ENCODE measurements at regions not wholly inside any gene's neighbourhood (a gene's known extent, or its start where the extent isn't known, plus 50 kb on each side); places are given as distances from the start of the nearest gene placed in this dataset.
"Not testable (repeated sequence)": the region's sequence is repeated elsewhere in the genome, so short reads cannot be mapped to it uniquely, and the experiment has no call there.

DNA sequence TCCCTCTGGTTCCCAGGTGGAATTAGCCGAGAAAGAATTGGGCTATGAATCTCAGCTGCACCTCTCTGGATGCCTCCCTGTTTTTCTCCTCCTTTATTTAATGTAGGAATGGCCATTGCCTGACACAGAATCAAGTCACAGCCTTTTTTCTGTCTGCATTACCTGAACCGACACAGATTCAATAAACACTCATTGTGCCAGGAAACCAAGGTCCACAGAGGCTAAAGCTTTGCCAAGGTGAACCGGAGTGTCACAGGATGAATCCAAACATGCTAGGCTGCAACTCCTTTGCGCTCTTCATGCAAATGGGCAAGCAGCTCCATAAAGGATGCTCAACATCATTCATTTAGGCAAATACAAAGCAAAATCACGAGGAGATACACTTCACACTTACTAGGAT lies 199.8 kb upstream of the AGTR2 start:
- intact Hi-C loops (cut with DNase I) = no loop called here
- TF ChIP-seq POLR2A (IDR thresholded peaks at IDR 0.05) (no peak), EP300 (IDR thresholded peaks at IDR 0.05) (no peak), CTCF (IDR thresholded peaks at IDR 0.05) (no peak)
- WGBS, 3 donors = 41 to 65% (median 55%) methylated on average over 5 of the region's 5 CpGs
- DNase-seq = no peak
- H3K27me3 ChIP-seq = no peaks in the 10 kb centered on the region
- H3K4me1 ChIP-seq (ENCODE audit: insufficient read depth) = no peaks in the 10 kb centered on the region
- H3K4me3 ChIP-seq = no peak overlapping the region
- H3K27ac ChIP-seq = no peak overlapping the region
- H3K9me3 ChIP-seq = no peaks in the 10 kb centered on the region
- H3K36me3 ChIP-seq = no peaks in the 10 kb centered on the region

DNA sequence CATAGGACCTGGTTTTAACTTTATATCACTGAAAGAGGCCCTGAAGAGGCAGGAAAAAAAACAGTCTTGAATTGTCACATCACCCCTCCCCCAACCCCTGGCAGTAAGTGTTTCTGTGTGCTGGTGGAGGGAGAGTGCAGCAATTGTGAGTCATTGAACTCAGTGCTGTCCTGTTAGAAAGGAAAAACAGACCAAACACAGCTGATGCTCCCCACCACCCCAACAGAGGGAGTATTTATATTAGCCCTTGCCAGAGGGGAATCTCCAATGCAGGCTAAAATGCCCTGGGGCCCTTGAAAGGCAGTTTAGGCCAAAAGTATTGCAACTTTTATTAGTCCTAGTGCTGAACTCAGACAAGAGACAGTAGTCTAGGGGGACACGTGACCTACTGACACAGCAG lies 197.8 kb upstream of the AGTR2 start:
- no peak for DNase-seq
- 46 to 64% (median 57%) methylated on average over 1 of the region's 1 CpG for WGBS, 3 donors
- no peaks in the 10 kb centered on the region for H3K36me3 ChIP-seq
- intact Hi-C loops (cut with DNase I) = no loop called here
- no peak overlapping the region for H3K27ac ChIP-seq
- no peaks in the 10 kb centered on the region for H3K4me1 ChIP-seq (ENCODE audit: insufficient read depth)
- TF ChIP-seq POLR2A (IDR thresholded peaks at IDR 0.05) (no peak), CTCF (IDR thresholded peaks at IDR 0.05) (no peak)
- H3K27me3 ChIP-seq = no peaks in the 10 kb centered on the region
- H3K9me3 ChIP-seq = no peaks in the 10 kb centered on the region
- no peak overlapping the region for H3K4me3 ChIP-seq

DNA sequence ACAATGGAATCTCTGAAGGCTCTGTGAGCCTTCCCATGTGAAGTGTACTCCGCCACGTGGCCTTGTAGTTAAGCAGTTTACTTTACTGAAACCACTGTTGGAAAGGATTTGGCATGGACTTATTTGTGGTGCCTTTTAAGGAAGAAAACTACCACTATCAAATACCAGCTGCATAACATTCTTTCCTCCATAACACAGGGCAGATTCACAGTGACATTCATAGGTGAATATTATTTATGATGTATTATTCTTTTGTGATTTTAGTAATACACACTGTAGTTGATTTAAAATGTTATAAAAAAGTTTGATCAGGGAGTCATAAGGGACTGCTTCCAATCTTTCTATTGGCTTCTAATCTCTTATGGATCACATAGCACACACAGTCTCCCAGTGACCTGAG lies 192.5 kb upstream of the AGTR2 start:
- H3K27ac ChIP-seq = no peak overlapping the region
- TF ChIP-seq EP300 (IDR thresholded peaks at IDR 0.05) (no peak), POLR2A (IDR thresholded peaks at IDR 0.05) (no peak), CTCF (IDR thresholded peaks at IDR 0.05) (no peak)

DNA sequence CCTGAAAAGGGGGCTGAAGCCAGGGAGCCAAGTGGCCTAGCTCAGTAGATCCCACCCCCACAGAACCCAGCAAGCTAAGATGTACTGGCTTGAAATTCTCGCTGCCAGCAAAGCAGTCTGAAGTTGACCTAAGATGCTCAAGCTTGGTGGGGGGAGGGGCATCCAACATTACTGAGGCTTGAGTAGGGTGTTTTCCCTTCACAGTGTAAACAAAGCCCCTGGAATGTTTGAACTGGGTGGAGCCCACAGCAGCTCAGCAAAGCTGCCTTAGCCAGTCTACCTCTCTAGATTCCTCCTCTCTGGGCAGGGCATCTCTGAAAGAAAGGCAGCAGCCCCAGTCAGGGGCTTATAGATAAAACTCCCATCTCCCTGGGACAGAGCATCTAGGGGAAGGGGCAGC lies 187.4 kb upstream of the AGTR2 start:
- H3K4me1 ChIP-seq (ENCODE audit: insufficient read depth); H3K27ac ChIP-seq; H3K4me3 ChIP-seq; H3K27me3 ChIP-seq; DNase-seq; H3K36me3 ChIP-seq; intact Hi-C loops (cut with DNase I); H3K9me3 ChIP-seq: not testable (repeated sequence)
- WGBS, 3 donors = 40 to 63% (median 49%) methylated on average over 1 of the region's 1 CpG

More for the DNA sequence above, 192.5 kb upstream of the AGTR2 start:
- no peak for DNase-seq
- no peaks in the 10 kb centered on the region for H3K4me1 ChIP-seq (ENCODE audit: insufficient read depth)
- no peaks in the 10 kb centered on the region for H3K36me3 ChIP-seq
- intact Hi-C loops (cut with DNase I) = no loop called here
- H3K9me3 ChIP-seq = no peaks in the 10 kb centered on the region
- no peaks in the 10 kb centered on the region for H3K27me3 ChIP-seq
- WGBS, 3 donors = 26 to 37% (median 27%) methylated on average over 2 of the region's 2 CpGs
- H3K4me3 ChIP-seq = no peak overlapping the region

GRCh38 chrX:115987464-115987863 lies 183.1 kb upstream of the AGTR2 start:
- intact Hi-C loops (cut with DNase I) = not testable (repeated sequence)
- WGBS, 3 donors = 73 to 81% (median 78%) methylated on average over 1 of the region's 1 CpG

GRCh38 chrX:115988825-115989224 lies 181.7 kb upstream of the AGTR2 start:
- H3K27me3 ChIP-seq = no peaks in the 10 kb centered on the region
- no peaks in the 10 kb centered on the region for H3K9me3 ChIP-seq
- H3K36me3 ChIP-seq = no peaks in the 10 kb centered on the region
- no peak for DNase-seq
- WGBS, 3 donors = 13 to 16% (median 15%) methylated on average over 3 of the region's 3 CpGs
- no peak for TF ChIP-seq POLR2A (IDR thresholded peaks at IDR 0.05)
- TF ChIP-seq CTCF (IDR thresholded peaks at IDR 0.05) = no peak
- TF ChIP-seq EP300 (IDR thresholded peaks at IDR 0.05) = no peak
- no peak overlapping the region for H3K27ac ChIP-seq
- intact Hi-C loops (cut with DNase I) = no loop called here
- H3K4me1 ChIP-seq (ENCODE audit: insufficient read depth) = no peaks in the 10 kb centered on the region
- H3K4me3 ChIP-seq = no peak overlapping the region

More at GRCh38 chrX:115987464-115987863, 183.1 kb upstream of the AGTR2 start:
- H3K4me3 ChIP-seq; H3K4me1 ChIP-seq (ENCODE audit: insufficient read depth); DNase-seq; H3K27me3 ChIP-seq; H3K9me3 ChIP-seq; H3K27ac ChIP-seq; H3K36me3 ChIP-seq: not testable (repeated sequence)
